Mesenchymal stem cell (in vitro differentiated cells and primary cell): ENCODE measurements at regions not wholly inside any gene's neighbourhood (a gene's known extent, or its start where the extent isn't known, plus 50 kb on each side); places are given as distances from the start of the nearest gene placed in this dataset.

ENCODE experiments used
- DNase-seq: peaks from one replicate; pipeline ENCODE4 v3.0.0-alpha.2; 2013
- H2AFZ ChIP-seq: one replicate; pipeline ENCODE4 v1.6.1; 2013; ENCODE audit warnings: low read depth, mild to moderate bottlenecking, control low read depth, inconsistent platforms, low read length, moderate library complexity
- H2AK5ac ChIP-seq: 2 replicates; pipeline ENCODE4 v1.6.1; 2013; ENCODE audit warnings: low read length, moderate library complexity, mild to moderate bottlenecking, inconsistent platforms; ENCODE audit not compliant: severe bottlenecking
- H2BK120ac ChIP-seq: one replicate; pipeline ENCODE4 v1.6.1; 2013; ENCODE audit warnings: low read depth, mild to moderate bottlenecking, inconsistent platforms, low read length, moderate library complexity
- H2BK12ac ChIP-seq, 2 experiments: one replicate each; pipeline ENCODE4 v1.6.1; 2013; ENCODE audit warnings: inconsistent platforms in 2 of 2, low read length in 2 of 2, mild to moderate bottlenecking in 2 of 2, moderate library complexity in 2 of 2, control low read depth in 1 of 2
- H2BK15ac ChIP-seq: one replicate; pipeline ENCODE4 v1.6.1; 2013; ENCODE audit warnings: mild to moderate bottlenecking, low read depth, inconsistent platforms; ENCODE audit not compliant: poor library complexity, severe bottlenecking
- H2BK5ac ChIP-seq: 2 replicates; pipeline ENCODE4 v1.6.1; 2013; ENCODE audit warnings: low read depth, mild to moderate bottlenecking, low read length, control low read depth, inconsistent platforms; ENCODE audit not compliant: poor library complexity, severe bottlenecking
- H3K14ac ChIP-seq, 2 experiments: one replicate each; pipeline ENCODE4 v1.6.1; 2013; ENCODE audit warnings: inconsistent platforms in 2 of 2, low read length in 2 of 2, control low read depth in 1 of 2, mild to moderate bottlenecking in 1 of 2, moderate library complexity in 1 of 2
- H3K18ac ChIP-seq, 2 experiments: one replicate each; pipeline ENCODE4 v1.6.1; 2013; ENCODE audit warnings: inconsistent platforms in 2 of 2, low read length in 2 of 2, control low read depth in 1 of 2, low read depth in 1 of 2, mild to moderate bottlenecking in 1 of 2
- H3K23ac ChIP-seq, 2 experiments: one replicate each; pipeline ENCODE4 v1.6.1; 2013; ENCODE audit warnings: inconsistent platforms in 2 of 2, low read length in 2 of 2, mild to moderate bottlenecking in 2 of 2, moderate library complexity in 2 of 2, control low read depth in 1 of 2
- H3K27ac ChIP-seq: 2 replicates; pipeline ENCODE4 v1.5.1; 2013; ENCODE audit warnings: mild to moderate bottlenecking, moderate library complexity, low read length, control low read depth, inconsistent platforms; ENCODE audit not compliant: poor library complexity, severe bottlenecking
- H3K27me3 ChIP-seq, 2 experiments: 2 replicates each; pipeline versions ENCODE4 v1.6.1 to v1.7.0; 2013; ENCODE audit warnings: low read length in 2 of 2, mild to moderate bottlenecking in 2 of 2, moderate library complexity in 2 of 2, control low read depth in 1 of 2, inconsistent platforms in 1 of 2; ENCODE audit not compliant: control insufficient read depth in 1 of 2, insufficient read depth in 1 of 2
- H3K36me3 ChIP-seq, 2 experiments: 2 replicates each; pipeline versions ENCODE4 v1.6.1 to v1.7.0; 2013; ENCODE audit warnings: low read length in 2 of 2, control low read depth in 1 of 2, inconsistent platforms in 1 of 2, low read depth in 1 of 2, mild to moderate bottlenecking in 1 of 2; ENCODE audit not compliant: insufficient read depth in 2 of 2, control insufficient read depth in 1 of 2
- H3K4ac ChIP-seq, 2 experiments: one replicate each; pipeline ENCODE4 v1.6.1; 2013; ENCODE audit warnings: inconsistent platforms in 2 of 2, low read length in 2 of 2, mild to moderate bottlenecking in 2 of 2, moderate library complexity in 2 of 2, control low read depth in 1 of 2, low read depth in 1 of 2
- H3K4me1 ChIP-seq: 2 replicates; pipeline ENCODE4 v1.6.1; 2013; ENCODE audit warnings: low read depth, low read length, control low read depth; ENCODE audit not compliant: control insufficient read depth, insufficient read depth
- H3K4me2 ChIP-seq: 2 replicates; pipeline ENCODE4 v1.6.1; 2013; ENCODE audit warnings: low read length, mild to moderate bottlenecking, inconsistent platforms; ENCODE audit not compliant: poor library complexity, severe bottlenecking
- H3K4me3 ChIP-seq, 2 experiments: 2 replicates each; pipeline versions ENCODE4 v1.5.1 to v1.7.0; 2013; ENCODE audit warnings: low read length in 2 of 2, mild to moderate bottlenecking in 2 of 2, control low read depth in 1 of 2, low read depth in 1 of 2; ENCODE audit not compliant: insufficient read depth in 1 of 2
- H3K79me1 ChIP-seq: replicated peaks from 2 replicates; pipeline ENCODE4 v1.6.1; 2013; ENCODE audit warnings: mild to moderate bottlenecking, control low read depth, low read length, inconsistent platforms; ENCODE audit not compliant: poor library complexity, severe bottlenecking
- H3K9ac ChIP-seq: 2 replicates; pipeline ENCODE4 v1.7.0; 2013; ENCODE audit warnings: mild to moderate bottlenecking, low read length, moderate library complexity
- H3K9me3 ChIP-seq: 2 replicates; pipeline ENCODE4 v1.7.0; 2013; ENCODE audit warnings: mild to moderate bottlenecking, low read length; ENCODE audit not compliant: control insufficient read depth
- H4K8ac ChIP-seq: one replicate; pipeline ENCODE4 v1.6.1; 2013; ENCODE audit warnings: inconsistent platforms, mild to moderate bottlenecking, low read length, moderate library complexity
- H4K91ac ChIP-seq: one replicate; pipeline ENCODE4 v1.6.1; 2013; ENCODE audit warnings: mild to moderate bottlenecking, low read length, inconsistent platforms
- WGBS: methylation state at CpG from one replicate; pipeline ENCODE4 v1.1.7; 2013; ENCODE audit warnings: mixed read lengths; 5-methylcytosine and 5-hydroxymethylcytosine counted together

- no peak overlapping the region for H3K27ac ChIP-seq
- H2AK5ac ChIP-seq, result no peak overlapping the region
- no peak overlapping the region for H3K14ac ChIP-seq
- no peak overlapping the region for H3K9ac ChIP-seq
- H3K9me3 ChIP-seq, result no peaks in the 10 kb centered on the region
- no peak overlapping the region for H3K4me3 ChIP-seq
- H3K18ac ChIP-seq, result no peak overlapping the region
- H3K4me1 ChIP-seq, result no peaks in the 10 kb centered on the region
- 75% methylated on average over 7 of the region's 7 CpGs for WGBS
- no peak overlapping the region for H4K8ac ChIP-seq
- H4K91ac ChIP-seq, result no peak overlapping the region
- no peak overlapping the region for H2BK15ac ChIP-seq
- DNase-seq, result no peak
- no peak overlapping the region for H3K4ac ChIP-seq
- H3K79me1 ChIP-seq, result no peaks in the 10 kb centered on the region
- H2BK5ac ChIP-seq, result no peak overlapping the region
- peaks cover 0 to 37% of the 10 kb centered on the region in 2 experiments for H3K27me3 ChIP-seq
- H3K23ac ChIP-seq, result no peak overlapping the region
- no peak overlapping the region for H3K4me2 ChIP-seq
- no peak overlapping the region for H2BK120ac ChIP-seq
- H2BK12ac ChIP-seq, result no peak overlapping the region
- no peak overlapping the region for H2AFZ ChIP-seq
- H3K36me3 ChIP-seq, result no peaks in the 10 kb centered on the region
Measured at GRCh38 chr1:13878021-13878420, 178.0 kb downstream of the PRDM2 start.

- H2BK5ac ChIP-seq, result no peak overlapping the region
- no peaks in the 10 kb centered on the region for H3K36me3 ChIP-seq
- H3K9ac ChIP-seq, result no peak overlapping the region
- H3K9me3 ChIP-seq, result no peaks in the 10 kb centered on the region
- H2BK15ac ChIP-seq, result no peak overlapping the region
- no peak overlapping the region for H3K18ac ChIP-seq
- no peaks in the 10 kb centered on the region for H3K4me1 ChIP-seq
- no peak overlapping the region for H3K4me3 ChIP-seq
- H3K14ac ChIP-seq, result no peak overlapping the region
- WGBS, result 77% methylated on average over 9 of the region's 9 CpGs
- H2BK120ac ChIP-seq, result no peak overlapping the region
- H3K23ac ChIP-seq, result no peak overlapping the region
- H2AK5ac ChIP-seq, result no peak overlapping the region
- H3K27me3 ChIP-seq, result peaks cover 0 to 34% of the 10 kb centered on the region in 2 experiments
- H3K27ac ChIP-seq, result no peak overlapping the region
- no peak overlapping the region for H3K4me2 ChIP-seq
- H2BK12ac ChIP-seq, result no peak overlapping the region
- no peak overlapping the region for H4K8ac ChIP-seq
- H3K79me1 ChIP-seq, result no peaks in the 10 kb centered on the region
- H3K4ac ChIP-seq, result no peak overlapping the region
- H4K91ac ChIP-seq, result no peak overlapping the region
- H2AFZ ChIP-seq, result no peak overlapping the region
- no peak for DNase-seq
Measured at GRCh38 chr1:13878451-13878850, 178.5 kb downstream of the PRDM2 start.

- Histone ChIP-seq H4K91ac (no peak overlapping the region), H3K9me3 (no peaks in the 10 kb centered on the region), H4K8ac (no peak overlapping the region), H3K18ac (no peak overlapping the region), H3K4me1 (no peaks in the 10 kb centered on the region), H3K4ac (no peak overlapping the region), H3K36me3 (no peaks in the 10 kb centered on the region), H2AK5ac (no peak overlapping the region), H2BK120ac (no peak overlapping the region), H2BK15ac (no peak overlapping the region), H3K14ac (no peak overlapping the region), H3K27me3 (peaks cover 0 to 22% of the 10 kb centered on the region in 2 experiments), H3K4me2 (no peak overlapping the region), H3K79me1 (no peaks in the 10 kb centered on the region), H2BK12ac (no peak overlapping the region), H3K9ac (no peak overlapping the region), H2BK5ac (no peak overlapping the region), H3K4me3 (no peak overlapping the region), H2AFZ (no peak overlapping the region), H3K27ac (no peak overlapping the region), H3K23ac (no peak overlapping the region)
- 50% methylated on average over 2 of the region's 5 CpGs for whole genome bisulfite sequencing
- no peak for DNase-seq
Measured at GRCh38 chr1:13881385-13882088, 181.5 kb downstream of the PRDM2 start.

- H3K27me3 ChIP-seq, result peaks cover 18 to 25% of the 10 kb centered on the region in 2 experiments
- no peak overlapping the region for H2BK12ac ChIP-seq
- H2BK5ac ChIP-seq, result no peak overlapping the region
- no peak overlapping the region for H3K4me3 ChIP-seq
- H3K23ac ChIP-seq, result no peak overlapping the region
- DNase-seq, result no peak
- no peak overlapping the region for H4K91ac ChIP-seq
- H3K9me3 ChIP-seq, result no peaks in the 10 kb centered on the region
- H3K9ac ChIP-seq, result no peak overlapping the region
- H3K14ac ChIP-seq, result no peak overlapping the region
- H2AFZ ChIP-seq, result no peak overlapping the region
- H3K4me1 ChIP-seq, result peaks cover 5% of the 10 kb centered on the region
- no peak overlapping the region for H3K18ac ChIP-seq
- H3K79me1 ChIP-seq, result no peaks in the 10 kb centered on the region
- H2BK15ac ChIP-seq, result no peak overlapping the region
- H3K4ac ChIP-seq, result no peak overlapping the region
- no peak overlapping the region for H3K4me2 ChIP-seq
- H3K27ac ChIP-seq, result no peak overlapping the region
- no peak overlapping the region for H2BK120ac ChIP-seq
- 69% methylated on average over 8 of the region's 10 CpGs for WGBS
- H4K8ac ChIP-seq, result peak overlapping the region; percentile 49
- no peaks in the 10 kb centered on the region for H3K36me3 ChIP-seq
- H2AK5ac ChIP-seq, result no peak overlapping the region
Measured at GRCh38 chr1:13888351-13888986, 188.5 kb downstream of the PRDM2 start.
